Kidney capillary endothelial cell (primary cell): ENCODE measurements at regions not wholly inside any gene's neighbourhood (a gene's known extent, or its start where the extent isn't known, plus 50 kb on each side); places are given as distances from the start of the nearest gene placed in this dataset.
"Not testable (repeated sequence)": the region's sequence is repeated elsewhere in the genome, so short reads cannot be mapped to it uniquely, and the experiment has no call there.

Experiments used
- DNase-seq: peaks from one replicate; pipeline ENCODE4 v3.0.0-alpha.2; 2018; ENCODE audit warnings: low spot score

GRCh38 chr10:34013235-34013634 is 678.8 kb upstream of the NRP1 start:
- no peak for DNase-seq

- DNase-seq = no peak
Measured at GRCh38 chr10:34010891-34011290, 676.4 kb upstream of the NRP1 start.

- DNase-seq = not testable (repeated sequence)
Measured at GRCh38 chr10:34010228-34010627, 675.8 kb upstream of the NRP1 start.

- DNase-seq = no peak
Measured at GRCh38 chr10:34008656-34009055, 674.2 kb upstream of the NRP1 start.

- DNase-seq = no peak
Measured at GRCh38 chr10:34006471-34006870, 672.0 kb upstream of the NRP1 start.

GRCh38 chr10:34003561-34003960 is 669.1 kb upstream of the NRP1 start:
- DNase-seq = peak; percentile 12

- DNase-seq = no peak
Measured at GRCh38 chr10:34002896-34003295, 668.4 kb upstream of the NRP1 start.

- DNase-seq = no peak
Measured at GRCh38 chr10:34001831-34002230, 667.4 kb upstream of the NRP1 start.

- no peak for DNase-seq
Measured at GRCh38 chr10:34001087-34001580, 666.7 kb upstream of the NRP1 start.

- no peak for DNase-seq
Measured at GRCh38 chr10:33993917-33994316, 659.5 kb upstream of the NRP1 start.

GRCh38 chr10:33991924-33992323 is 657.5 kb upstream of the NRP1 start:
- no peak for DNase-seq

GRCh38 chr10:33986515-33986914 is 652.0 kb upstream of the NRP1 start:
- no peak for DNase-seq

- no peak for DNase-seq
Measured at GRCh38 chr10:33986016-33986415, 651.5 kb upstream of the NRP1 start.

- no peak for DNase-seq
Measured at GRCh38 chr10:33982995-33983394, 648.5 kb upstream of the NRP1 start.

- no peak for DNase-seq
Measured at GRCh38 chr10:33981301-33981700, 646.8 kb upstream of the NRP1 start.

- no peak for DNase-seq
Measured at GRCh38 chr10:33979195-33979594, 644.7 kb upstream of the NRP1 start.

- no peak for DNase-seq
Measured at GRCh38 chr10:33975481-33975880, 641.0 kb upstream of the NRP1 start.

- DNase-seq = no peak
Measured at GRCh38 chr10:33974976-33975478, 640.6 kb upstream of the NRP1 start.

GRCh38 chr10:33968983-33969382 is 634.5 kb upstream of the NRP1 start:
- DNase-seq = no peak

- no peak for DNase-seq
Measured at GRCh38 chr10:33967606-33968120, 633.2 kb upstream of the NRP1 start.

GRCh38 chr10:33966946-33967345 is 632.5 kb upstream of the NRP1 start:
- DNase-seq = no peak

GRCh38 chr10:33965795-33966581 is 631.5 kb upstream of the NRP1 start:
- no peak for DNase-seq

- DNase-seq = no peak
Measured at GRCh38 chr10:33963729-33964128, 629.3 kb upstream of the NRP1 start.

- not testable (repeated sequence) for DNase-seq
Measured at GRCh38 chr10:33956322-33956721, 621.9 kb upstream of the NRP1 start.
